GM21390 (cell line): ENCODE measurements at regions not wholly inside any gene's neighbourhood (a gene's known extent, or its start where the extent isn't known, plus 50 kb on each side); places are given as distances from the start of the nearest gene placed in this dataset.

Source experiments
- ATAC-seq: cut with Tn5 transposase; IDR thresholded peaks from one replicate; pipeline ENCODE4 v1.9.1; 2021; ENCODE audit not compliant: unreplicated experiment

- no peak for ATAC-seq
These were observed 102.9 kb downstream of the RASSF9 start for GRCh38 chr12:85733221-85733840.

GRCh38 chr12:85733984-85734383, 102.2 kb downstream of the RASSF9 start:
- ATAC-seq: no peak

GRCh38 chr12:85740186-85740585, 96.0 kb downstream of the RASSF9 start:
- no peak for ATAC-seq

- ATAC-seq: no peak
These were observed 95.2 kb downstream of the RASSF9 start for GRCh38 chr12:85741046-85741445.

GRCh38 chr12:85747941-85748495, 88.2 kb downstream of the RASSF9 start:
- ATAC-seq: no peak
